Mesodermal cell (in vitro differentiated cells): ENCODE measurements at regions not wholly inside any gene's neighbourhood (a gene's known extent, or its start where the extent isn't known, plus 50 kb on each side); places are given as distances from the start of the nearest gene placed in this dataset.
A peak's percentile ranks its signal among the peaks of the same experiment; 100 is the strongest.

Experiments used
- H3K27ac ChIP-seq: 2 replicates; pipeline ENCODE4 v1.7.0; 2013; ENCODE audit warnings: mild to moderate bottlenecking, low read depth, low read length, moderate library complexity; ENCODE audit not compliant: severe bottlenecking
- H3K36me3 ChIP-seq: 2 replicates; pipeline ENCODE4 v1.7.1; 2013; ENCODE audit warnings: mild to moderate bottlenecking, low read length, moderate library complexity; ENCODE audit not compliant: control insufficient read depth, insufficient read depth
- H3K4me1 ChIP-seq: one replicate; pipeline ENCODE4 v1.7.1; 2013; ENCODE audit warnings: mild to moderate bottlenecking, low read length; ENCODE audit not compliant: insufficient read depth, control insufficient read depth, poor library complexity, severe bottlenecking
- H3K4me3 ChIP-seq: 2 replicates; pipeline ENCODE4 v1.7.0; 2013; ENCODE audit warnings: low read length, control low read depth, mild to moderate bottlenecking; ENCODE audit not compliant: insufficient read depth, poor library complexity, severe bottlenecking; ENCODE audit errors: extremely low read depth
- H3K9me3 ChIP-seq: 2 replicates; pipeline ENCODE4 v1.7.1; 2013; ENCODE audit warnings: mild to moderate bottlenecking, low read length, moderate library complexity; ENCODE audit not compliant: control insufficient read depth
- WGBS, 2 experiments: methylation state at CpG; one replicate each; pipeline ENCODE4 v1.1.5; 2013; ENCODE audit warnings: missing lambda C conversion rate in 2 of 2; ENCODE audit not compliant: insufficient coverage in 2 of 2; 5-methylcytosine and 5-hydroxymethylcytosine counted together

DNA sequence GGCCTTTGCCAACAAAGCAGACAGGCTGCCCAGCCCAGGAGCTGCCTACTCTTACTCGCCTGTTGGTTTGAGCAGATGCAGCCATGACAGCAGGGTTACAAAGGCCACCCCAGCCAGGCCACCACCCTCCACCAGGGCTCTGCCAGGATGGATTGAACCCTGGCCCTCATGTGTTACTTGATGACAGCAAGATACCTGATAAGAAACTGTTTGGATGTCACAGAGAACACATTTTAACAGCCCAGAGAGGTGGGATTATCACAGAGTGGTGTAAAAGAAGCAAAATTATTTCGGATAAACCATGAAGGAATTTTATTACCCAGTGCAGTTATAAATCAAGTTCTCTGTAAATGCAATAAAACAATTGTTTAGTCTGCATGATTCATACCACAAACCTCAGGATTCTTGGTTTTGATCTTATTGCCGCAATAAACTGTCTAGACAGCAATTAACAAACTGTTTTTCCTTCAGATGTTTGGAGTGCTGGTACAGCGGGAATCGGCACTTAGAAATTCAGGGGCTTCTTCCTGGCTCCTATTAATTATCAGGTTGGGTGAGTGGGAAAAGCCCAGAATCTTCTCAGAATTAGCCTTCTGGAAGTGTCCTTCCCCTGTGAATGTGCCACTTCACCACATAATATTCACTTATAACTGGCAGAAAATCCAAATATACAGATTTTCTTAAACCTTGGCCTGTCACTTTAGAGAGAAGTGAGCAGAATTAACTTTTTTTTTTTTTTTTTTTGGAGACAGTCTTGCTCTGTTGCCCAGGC, 58.0 kb upstream of the SALL4 start:
- peaks cover 14% of the 10 kb centered on the region for H3K4me1 ChIP-seq
- 70 to 90% methylated on average over 1 to 2 of the region's 5 CpGs for WGBS, 2 experiments
- H3K27ac ChIP-seq, result peak overlapping the region; percentile 45
- no peaks in the 10 kb centered on the region for H3K36me3 ChIP-seq
- no peaks in the 10 kb centered on the region for H3K9me3 ChIP-seq
- no peak overlapping the region for H3K4me3 ChIP-seq

DNA sequence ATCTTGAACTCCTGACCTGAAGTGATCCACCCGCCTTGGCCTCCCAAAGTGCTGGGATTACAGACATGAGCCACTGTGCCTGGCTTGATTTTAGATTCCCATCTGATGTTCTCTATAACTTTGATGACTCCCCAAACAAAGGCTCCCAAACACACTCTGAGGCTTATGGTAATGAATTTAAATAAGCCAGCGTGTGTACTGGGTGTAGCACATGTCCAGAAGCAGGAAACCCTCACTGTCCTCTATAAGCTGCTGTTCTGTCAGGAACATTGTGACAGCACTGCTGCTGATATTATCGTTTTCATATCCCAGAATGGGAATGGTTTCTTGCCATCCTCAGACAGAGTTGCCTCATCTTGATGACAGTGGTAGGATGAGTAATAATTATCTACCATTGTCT, 54.1 kb upstream of the SALL4 start:
- Histone ChIP-seq H3K4me3 (no peak overlapping the region), H3K9me3 (no peaks in the 10 kb centered on the region), H3K36me3 (no peaks in the 10 kb centered on the region), H3K27ac (no peak overlapping the region), H3K4me1 (no peaks in the 10 kb centered on the region)
- 100% methylated on average over 2 of the region's 3 CpGs; no CpG with 5 or more reads in 1 of the 2 experiments for WGBS, 2 experiments

DNA sequence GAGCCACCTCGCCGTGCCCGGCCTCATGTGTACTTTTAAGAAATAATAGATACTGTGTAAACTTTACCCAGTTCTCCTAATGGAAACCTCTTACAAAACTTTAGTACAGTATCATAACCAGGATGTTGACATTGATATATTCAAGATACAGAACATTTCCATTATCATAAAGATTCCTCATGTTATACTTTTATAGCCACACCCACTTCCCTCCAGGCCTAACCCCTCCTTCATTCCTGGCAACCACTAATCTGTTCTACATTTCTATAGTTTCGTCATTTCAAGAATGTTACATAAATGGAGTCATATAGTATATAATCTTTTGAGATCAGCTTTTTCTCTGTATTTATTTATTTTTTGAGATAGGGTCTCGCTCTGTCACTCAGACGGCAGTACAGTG, 52.6 kb upstream of the SALL4 start:
- Histone ChIP-seq H3K4me1 (no peaks in the 10 kb centered on the region), H3K9me3 (no peaks in the 10 kb centered on the region), H3K36me3 (no peaks in the 10 kb centered on the region), H3K27ac (no peak overlapping the region), H3K4me3 (no peak overlapping the region)
- 100% methylated on average over 5 of the region's 6 CpGs; no CpG with 5 or more reads in 1 of the 2 experiments for WGBS, 2 experiments
